ENCODE measurements at regions not wholly inside any gene's neighbourhood (a gene's known extent, or its start where the extent isn't known, plus 50 kb on each side); places are given as distances from the start of the nearest gene placed in this dataset.

DNA sequence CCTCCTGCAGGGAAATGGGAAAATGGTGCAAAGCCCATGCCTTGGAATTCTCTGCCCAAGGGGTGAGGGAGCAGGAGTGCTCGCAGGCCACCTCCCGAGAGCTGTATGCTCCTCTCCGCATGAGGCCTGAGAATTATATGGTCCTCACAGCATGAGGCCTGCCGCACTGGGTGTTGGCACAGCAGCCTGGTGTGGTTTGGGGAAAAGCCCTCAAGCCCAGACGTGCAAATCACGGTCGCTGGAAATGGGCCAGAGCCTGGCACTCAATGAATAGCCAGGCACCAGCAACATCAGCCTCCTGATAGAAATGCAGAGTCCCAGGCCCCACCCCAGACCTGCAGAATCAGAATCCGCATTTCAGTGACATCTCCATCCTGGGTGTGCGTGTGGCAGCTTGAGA is 156.4 kb upstream of the FOXF1 start:
- Histone ChIP-seq H3K36me3 (ENCODE audit: control insufficient read depth in 1 of 2, insufficient read depth in 2 of 2, low read length in 1 of 2) (no peaks in the 10 kb centered on the region), H3K9me3 (ENCODE audit: control insufficient read depth, low read length) (peaks cover 13% of the 10 kb centered on the region), H3K4me1 (ENCODE audit: control insufficient read depth in 1 of 2, insufficient read depth in 2 of 2, low read length in 2 of 2) (no peaks in the 10 kb centered on the region), H3K27ac (ENCODE audit: low read depth in 1 of 2, low read length in 2 of 2) (no peak overlapping the region), H3K4me3 (ENCODE audit: low read length in 2 of 2) (no peak overlapping the region), H3K27me3 (ENCODE audit: control insufficient read depth in 1 of 2, insufficient read depth in 2 of 2, low read length in 1 of 2) (peaks cover 0 to 2% of the 10 kb centered on the region in 2 donors)
- DNase-seq (peak; percentile 29 to 57), ATAC-seq (ENCODE audit: low FRiP score) (no peak)
- intact Hi-C loops (cut with DNase I) = no loop called here
- WGBS, 2 donors = 72 to 79% methylated on average over 9 of the region's 9 CpGs

DNA sequence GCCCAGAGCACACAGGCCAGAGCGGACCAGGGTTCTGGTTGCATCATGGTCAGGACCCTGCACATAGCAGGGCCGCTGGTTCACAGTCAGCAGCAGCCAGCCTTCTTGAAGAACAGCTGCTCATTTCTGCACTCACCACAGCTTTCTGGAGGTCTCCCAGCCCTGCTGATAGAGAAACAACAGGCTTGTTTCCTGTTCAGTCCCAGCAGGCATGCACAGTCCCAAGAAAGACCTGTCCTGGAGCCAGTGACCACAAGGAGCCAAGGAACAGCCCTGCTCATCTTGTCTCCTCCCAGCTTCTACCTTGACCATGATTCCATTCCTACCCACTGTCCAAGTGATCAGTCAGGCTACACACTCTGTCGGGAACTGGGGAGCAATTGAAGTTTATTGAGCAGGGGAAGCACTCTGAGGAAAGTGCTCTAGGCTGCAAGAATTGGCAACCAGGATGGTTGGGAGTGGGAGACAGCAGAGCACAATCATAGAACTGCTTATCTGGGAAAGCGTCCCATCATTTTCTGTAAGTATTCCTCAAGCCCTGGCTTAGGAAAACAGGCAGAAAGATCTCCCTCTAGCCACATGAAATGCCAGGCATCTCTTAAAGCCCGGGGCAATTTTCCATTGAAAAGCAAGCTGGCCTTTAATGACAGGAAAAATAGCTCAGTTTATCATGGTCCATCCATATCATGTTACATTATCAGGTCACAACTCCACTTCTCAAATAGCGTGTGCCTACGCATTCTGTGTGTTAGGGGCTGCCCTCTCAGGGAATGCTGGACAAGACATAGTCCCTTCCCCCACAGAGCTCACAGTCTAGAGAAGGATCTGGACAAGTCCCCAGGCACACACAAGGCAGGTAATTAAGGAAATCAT is 155.4 kb upstream of the FOXF1 start:
- ATAC-seq (ENCODE audit: low FRiP score) (no peak), DNase-seq (peak in 1 of 2 donors; percentile 24)
- no peak overlapping the region for H3K4me3 ChIP-seq (ENCODE audit: low read length in 2 of 2)
- H3K4me1 ChIP-seq (ENCODE audit: control insufficient read depth in 1 of 2, insufficient read depth in 2 of 2, low read length in 2 of 2) = no peaks in the 10 kb centered on the region
- H3K9me3 ChIP-seq (ENCODE audit: control insufficient read depth, low read length) = peaks cover 13% of the 10 kb centered on the region
- WGBS, 2 donors = 48 to 59% methylated on average over 7 of the region's 7 CpGs
- H3K36me3 ChIP-seq (ENCODE audit: control insufficient read depth in 1 of 2, insufficient read depth in 2 of 2, low read length in 1 of 2) = no peaks in the 10 kb centered on the region
- H3K27ac ChIP-seq (ENCODE audit: low read depth in 1 of 2, low read length in 2 of 2) = no peak overlapping the region
- H3K27me3 ChIP-seq (ENCODE audit: control insufficient read depth in 1 of 2, insufficient read depth in 2 of 2, low read length in 1 of 2) = peaks cover 0 to 2% of the 10 kb centered on the region in 2 donors
- intact Hi-C loops (cut with DNase I) = no loop called here

DNA sequence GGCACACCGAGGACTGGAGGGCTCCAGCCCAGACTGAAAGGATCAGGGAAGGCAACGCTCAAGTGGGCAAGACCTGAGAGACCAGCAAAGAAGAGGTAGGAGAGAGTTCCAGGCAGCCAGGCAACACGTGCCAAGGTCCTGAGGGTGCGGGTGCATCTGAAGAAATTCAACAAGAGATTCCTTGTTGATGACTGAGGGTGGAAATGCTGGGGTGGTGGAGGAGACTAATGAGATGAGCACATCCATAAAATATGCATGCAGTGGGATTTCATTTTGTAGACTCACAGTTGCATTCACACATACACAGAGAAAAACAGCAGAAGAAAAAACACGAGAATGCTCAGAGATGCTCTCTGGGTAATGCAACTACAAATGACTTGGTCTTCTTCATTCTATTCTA is 154.8 kb upstream of the FOXF1 start:
- intact Hi-C loops (cut with DNase I) = no loop called here
- peaks cover 13% of the 10 kb centered on the region for H3K9me3 ChIP-seq (ENCODE audit: control insufficient read depth, low read length)
- H3K27ac ChIP-seq (ENCODE audit: low read depth in 1 of 2, low read length in 2 of 2) = no peak overlapping the region
- DNase-seq = no peak
- H3K4me3 ChIP-seq (ENCODE audit: low read length in 2 of 2) = no peak overlapping the region
- WGBS, 2 donors = 92 to 93% methylated on average over 5 of the region's 5 CpGs
- ATAC-seq (ENCODE audit: low FRiP score) = no peak
- peaks cover 0 to 2% of the 10 kb centered on the region in 2 donors for H3K27me3 ChIP-seq (ENCODE audit: control insufficient read depth in 1 of 2, insufficient read depth in 2 of 2, low read length in 1 of 2)
- no peaks in the 10 kb centered on the region for H3K36me3 ChIP-seq (ENCODE audit: control insufficient read depth in 1 of 2, insufficient read depth in 2 of 2, low read length in 1 of 2)
- no peaks in the 10 kb centered on the region for H3K4me1 ChIP-seq (ENCODE audit: control insufficient read depth in 1 of 2, insufficient read depth in 2 of 2, low read length in 2 of 2)

DNA sequence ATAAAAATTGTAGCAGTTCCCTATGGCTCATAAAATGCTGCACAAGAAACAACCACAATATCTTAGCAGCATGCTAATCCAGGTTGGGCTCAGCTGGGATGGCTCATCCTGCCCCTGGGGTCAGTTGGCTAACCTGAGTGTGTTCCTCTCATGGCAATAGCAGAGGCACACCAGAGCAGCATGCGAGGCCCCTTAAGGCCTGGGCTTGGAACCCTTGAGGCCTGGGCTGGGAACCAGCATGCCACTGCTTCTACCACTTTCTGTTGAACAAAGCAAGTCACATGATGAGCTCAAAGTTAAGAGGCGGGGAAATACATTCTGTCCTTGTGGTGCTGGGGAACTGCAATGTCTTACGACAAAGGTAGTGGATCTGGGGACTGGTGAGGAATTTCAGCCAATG is 154.4 kb upstream of the FOXF1 start:
- peaks cover 0 to 2% of the 10 kb centered on the region in 2 donors for H3K27me3 ChIP-seq (ENCODE audit: control insufficient read depth in 1 of 2, insufficient read depth in 2 of 2, low read length in 1 of 2)
- H3K9me3 ChIP-seq (ENCODE audit: control insufficient read depth, low read length) = peaks cover 13% of the 10 kb centered on the region
- H3K27ac ChIP-seq (ENCODE audit: low read depth in 1 of 2, low read length in 2 of 2) = no peak overlapping the region
- DNase-seq (peak in 1 of 2 donors; percentile 57), ATAC-seq (ENCODE audit: low FRiP score) (no peak)
- intact Hi-C loops (cut with DNase I) = no loop called here
- H3K4me1 ChIP-seq (ENCODE audit: control insufficient read depth in 1 of 2, insufficient read depth in 2 of 2, low read length in 2 of 2) = no peaks in the 10 kb centered on the region
- H3K36me3 ChIP-seq (ENCODE audit: control insufficient read depth in 1 of 2, insufficient read depth in 2 of 2, low read length in 1 of 2) = no peaks in the 10 kb centered on the region
- H3K4me3 ChIP-seq (ENCODE audit: low read length in 2 of 2) = no peak overlapping the region
- 91 to 94% methylated on average over 3 of the region's 3 CpGs for WGBS, 2 donors

DNA sequence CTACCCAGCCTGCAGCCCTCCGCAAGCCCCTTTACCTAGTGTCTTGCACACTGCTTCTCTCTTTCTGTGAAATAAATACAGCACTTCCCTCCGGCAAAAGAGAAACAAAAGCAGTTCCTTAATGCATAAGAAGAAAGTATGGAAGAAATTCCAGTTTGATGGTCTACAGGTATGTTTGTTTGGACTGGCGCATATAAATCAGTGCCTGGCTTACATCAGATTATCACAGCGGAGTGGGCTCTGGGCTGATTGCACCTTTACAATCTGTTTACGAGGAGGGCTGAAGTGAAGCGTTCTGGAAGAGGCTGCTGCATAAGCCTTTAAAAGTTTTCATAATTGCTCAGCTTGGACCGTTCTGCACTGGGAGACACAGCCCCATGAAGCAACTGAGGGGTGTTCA is 153.5 kb upstream of the FOXF1 start:
- Histone ChIP-seq H3K9me3 (ENCODE audit: control insufficient read depth, low read length) (peaks cover 13% of the 10 kb centered on the region), H3K36me3 (ENCODE audit: control insufficient read depth in 1 of 2, insufficient read depth in 2 of 2, low read length in 1 of 2) (no peaks in the 10 kb centered on the region), H3K4me3 (ENCODE audit: low read length in 2 of 2) (no peak overlapping the region), H3K27ac (ENCODE audit: low read depth in 1 of 2, low read length in 2 of 2) (no peak overlapping the region), H3K27me3 (ENCODE audit: control insufficient read depth in 1 of 2, insufficient read depth in 2 of 2, low read length in 1 of 2) (peaks cover 0 to 2% of the 10 kb centered on the region in 2 donors), H3K4me1 (ENCODE audit: control insufficient read depth in 1 of 2, insufficient read depth in 2 of 2, low read length in 2 of 2) (no peaks in the 10 kb centered on the region)
- no peak for ATAC-seq (ENCODE audit: low FRiP score)
- no peak for DNase-seq
- WGBS, 2 donors = 67 to 72% methylated on average over 7 of the region's 7 CpGs
- intact Hi-C loops (cut with DNase I) = no loop called here

DNA sequence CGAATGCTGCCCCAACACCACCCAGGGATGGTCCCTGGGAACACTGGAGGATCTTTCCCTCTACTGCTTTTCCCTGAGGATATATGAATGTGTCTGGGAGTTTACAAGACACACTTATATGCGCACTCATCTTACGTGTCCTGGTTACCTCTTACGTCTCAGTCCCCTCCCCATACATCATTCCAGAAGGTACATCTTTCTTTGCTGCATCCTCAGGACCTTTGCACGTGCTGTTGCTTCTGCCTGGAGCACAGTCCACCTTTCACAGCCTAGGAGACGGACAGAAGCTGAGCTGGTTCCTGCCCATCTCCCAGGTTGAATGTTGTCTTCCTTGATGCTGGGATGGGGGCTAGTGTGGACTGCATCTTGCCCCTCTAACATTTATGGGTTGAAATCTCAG is 153.0 kb upstream of the FOXF1 start:
- H3K9me3 ChIP-seq (ENCODE audit: control insufficient read depth, low read length) = peaks cover 13% of the 10 kb centered on the region
- H3K27ac ChIP-seq (ENCODE audit: low read depth in 1 of 2, low read length in 2 of 2) = no peak overlapping the region
- H3K4me1 ChIP-seq (ENCODE audit: control insufficient read depth in 1 of 2, insufficient read depth in 2 of 2, low read length in 2 of 2) = no peaks in the 10 kb centered on the region
- intact Hi-C loops (cut with DNase I) = no loop called here
- H3K27me3 ChIP-seq (ENCODE audit: control insufficient read depth in 1 of 2, insufficient read depth in 2 of 2, low read length in 1 of 2) = peaks cover 0 to 2% of the 10 kb centered on the region in 2 donors
- 89 to 91% methylated on average over 6 of the region's 6 CpGs for WGBS, 2 donors
- ATAC-seq (ENCODE audit: low FRiP score) (no peak), DNase-seq (no peak)
- H3K36me3 ChIP-seq (ENCODE audit: control insufficient read depth in 1 of 2, insufficient read depth in 2 of 2, low read length in 1 of 2) = no peaks in the 10 kb centered on the region
- H3K4me3 ChIP-seq (ENCODE audit: low read length in 2 of 2) = no peak overlapping the region

DNA sequence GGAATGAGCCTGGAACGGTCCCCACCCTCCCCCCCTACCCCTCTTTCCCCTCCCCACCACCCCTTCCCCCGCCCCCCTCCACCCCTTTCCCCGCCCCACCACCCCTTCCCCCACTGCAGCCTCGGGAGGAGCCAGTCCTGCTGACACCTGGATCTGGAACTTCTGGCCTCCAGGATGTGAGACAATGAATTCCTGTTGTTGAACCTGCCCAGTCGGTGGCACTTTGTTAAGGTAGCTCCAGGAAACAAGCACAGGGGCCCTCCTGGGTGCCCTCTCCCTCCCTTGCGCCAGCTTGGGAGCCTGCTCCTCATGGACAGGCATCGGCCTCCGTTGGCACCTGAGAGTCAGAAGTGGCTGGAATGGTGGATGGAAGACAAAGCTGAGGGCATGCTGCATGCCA is 152.4 kb upstream of the FOXF1 start:
- H3K9me3 ChIP-seq (ENCODE audit: control insufficient read depth, low read length) = peaks cover 13% of the 10 kb centered on the region
- H3K27me3 ChIP-seq (ENCODE audit: control insufficient read depth in 1 of 2, insufficient read depth in 2 of 2, low read length in 1 of 2) = peaks cover 0 to 2% of the 10 kb centered on the region in 2 donors
- H3K4me1 ChIP-seq (ENCODE audit: control insufficient read depth in 1 of 2, insufficient read depth in 2 of 2, low read length in 2 of 2) = no peaks in the 10 kb centered on the region
- 57 to 60% methylated on average over 4 to 7 of the region's 8 CpGs for WGBS, 2 donors
- H3K4me3 ChIP-seq (ENCODE audit: low read length in 2 of 2) = no peak overlapping the region
- H3K36me3 ChIP-seq (ENCODE audit: control insufficient read depth in 1 of 2, insufficient read depth in 2 of 2, low read length in 1 of 2) = no peaks in the 10 kb centered on the region
- ATAC-seq (ENCODE audit: low FRiP score) = no peak
- peak; percentile 3 to 40 for DNase-seq
- no peak overlapping the region for H3K27ac ChIP-seq (ENCODE audit: low read depth in 1 of 2, low read length in 2 of 2)
- intact Hi-C loops (cut with DNase I) = no loop called here

DNA sequence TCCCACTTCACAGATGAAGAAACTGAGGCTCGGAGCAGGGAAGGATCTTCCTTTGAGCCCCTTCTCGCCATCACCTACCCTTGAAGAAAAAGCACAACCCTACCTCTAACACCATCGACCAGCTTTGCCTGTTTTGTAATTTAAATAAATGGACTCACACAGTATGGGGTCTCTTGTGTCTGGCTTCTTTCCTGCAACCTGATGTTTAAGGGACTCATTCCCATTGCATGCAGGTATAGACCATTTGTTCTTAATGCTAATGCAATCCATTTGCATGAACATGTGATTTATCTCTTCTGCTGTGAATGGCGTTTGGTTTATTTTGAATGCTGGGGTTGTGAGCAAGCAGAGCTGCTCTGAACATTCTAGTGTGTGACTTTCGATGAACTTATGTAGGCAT is 150.8 kb upstream of the FOXF1 start:
- Histone ChIP-seq H3K27ac (ENCODE audit: low read depth in 1 of 2, low read length in 2 of 2) (no peak overlapping the region), H3K4me3 (ENCODE audit: low read length in 2 of 2) (no peak overlapping the region), H3K27me3 (ENCODE audit: control insufficient read depth in 1 of 2, insufficient read depth in 2 of 2, low read length in 1 of 2) (peaks cover 0 to 2% of the 10 kb centered on the region in 2 donors), H3K4me1 (ENCODE audit: control insufficient read depth in 1 of 2, insufficient read depth in 2 of 2, low read length in 2 of 2) (no peaks in the 10 kb centered on the region), H3K36me3 (ENCODE audit: control insufficient read depth in 1 of 2, insufficient read depth in 2 of 2, low read length in 1 of 2) (no peaks in the 10 kb centered on the region), H3K9me3 (ENCODE audit: control insufficient read depth, low read length) (peaks cover 13% of the 10 kb centered on the region)
- ATAC-seq (ENCODE audit: low FRiP score) (no peak), DNase-seq (no peak)
- intact Hi-C loops (cut with DNase I) = no loop called here
- 53 to 63% methylated on average over 5 of the region's 5 CpGs for WGBS, 2 donors
